Retinal pigment epithelial cell (primary cell): ENCODE measurements at regions not wholly inside any gene's neighbourhood (a gene's known extent, or its start where the extent isn't known, plus 50 kb on each side); places are given as distances from the start of the nearest gene placed in this dataset.
A peak's percentile ranks its signal among the peaks of the same experiment; 100 is the strongest.

ENCODE experiments used
- DNase-seq: peaks from one replicate; pipeline ENCODE4 v3.0.0-alpha.2; 2010; ENCODE audit warnings: low read depth
- H3K4me3 ChIP-seq: 2 replicates; pipeline ENCODE4 v1.5.1; 2011; ENCODE audit warnings: mild to moderate bottlenecking, low read length, control low read depth, moderate library complexity
- CTCF ChIP-seq: conservative IDR thresholded peaks from 2 replicates; pipeline ENCODE4 v1.5.1; 2011; ENCODE audit warnings: low read depth, low read length, control low read depth, inconsistent platforms

DNA sequence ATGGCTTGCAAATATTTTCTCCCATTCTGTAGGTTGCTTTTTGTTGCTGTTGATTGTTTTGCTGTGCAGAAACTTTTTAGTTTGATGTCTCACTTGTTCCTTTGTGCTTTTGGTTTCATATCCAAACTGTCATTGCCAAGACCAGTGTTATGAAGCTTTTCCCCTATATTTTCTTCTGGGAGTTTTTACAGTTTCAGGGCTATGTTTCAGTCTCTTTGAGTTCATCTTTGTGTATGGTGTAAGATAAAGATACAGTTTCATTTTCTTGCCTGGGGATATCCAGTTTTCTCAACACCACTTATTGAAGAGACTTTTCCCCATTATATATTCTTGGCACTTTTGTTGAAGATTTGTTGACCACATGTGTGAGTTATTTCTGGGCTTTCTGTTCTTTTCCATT lies 139.9 kb downstream of the MRPL57 start:
- no peak for TF ChIP-seq CTCF
- no peak overlapping the region for H3K4me3 ChIP-seq
- no peak for DNase-seq

DNA sequence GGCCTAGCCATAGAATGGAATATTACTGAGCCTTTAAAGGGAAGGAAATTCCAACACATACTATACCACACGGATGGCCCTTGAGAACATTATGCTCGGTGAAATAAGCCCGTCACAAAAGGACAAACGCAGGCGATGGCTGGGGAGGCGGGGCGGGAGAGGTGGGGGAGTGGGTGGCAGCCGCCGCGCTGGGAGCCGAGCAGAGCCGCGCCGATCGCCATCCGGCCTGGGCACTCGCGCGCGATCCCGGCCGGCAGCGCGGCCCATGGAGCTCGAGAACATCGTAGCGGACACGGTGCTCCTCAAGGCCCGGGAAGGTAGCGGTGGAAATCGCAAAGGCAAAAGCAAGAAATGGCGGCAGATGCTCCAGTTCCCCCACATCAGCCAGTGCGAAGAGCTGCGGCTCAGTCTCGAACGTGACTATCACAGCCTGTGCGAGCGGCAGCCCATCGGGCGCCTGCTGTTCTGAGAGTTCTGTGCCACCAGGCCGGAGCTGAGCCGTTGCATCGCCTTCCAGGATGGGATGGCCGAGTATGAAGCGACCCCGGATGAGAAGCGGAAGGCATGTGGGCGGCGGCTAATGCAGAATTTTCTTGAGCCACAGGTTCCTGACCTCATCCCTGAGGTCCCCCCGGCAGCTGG lies 140.1 kb downstream of the ZDHHC20 start:
- peak overlapping the region; percentile 48 for H3K4me3 ChIP-seq
- DNase-seq = no peak

DNA sequence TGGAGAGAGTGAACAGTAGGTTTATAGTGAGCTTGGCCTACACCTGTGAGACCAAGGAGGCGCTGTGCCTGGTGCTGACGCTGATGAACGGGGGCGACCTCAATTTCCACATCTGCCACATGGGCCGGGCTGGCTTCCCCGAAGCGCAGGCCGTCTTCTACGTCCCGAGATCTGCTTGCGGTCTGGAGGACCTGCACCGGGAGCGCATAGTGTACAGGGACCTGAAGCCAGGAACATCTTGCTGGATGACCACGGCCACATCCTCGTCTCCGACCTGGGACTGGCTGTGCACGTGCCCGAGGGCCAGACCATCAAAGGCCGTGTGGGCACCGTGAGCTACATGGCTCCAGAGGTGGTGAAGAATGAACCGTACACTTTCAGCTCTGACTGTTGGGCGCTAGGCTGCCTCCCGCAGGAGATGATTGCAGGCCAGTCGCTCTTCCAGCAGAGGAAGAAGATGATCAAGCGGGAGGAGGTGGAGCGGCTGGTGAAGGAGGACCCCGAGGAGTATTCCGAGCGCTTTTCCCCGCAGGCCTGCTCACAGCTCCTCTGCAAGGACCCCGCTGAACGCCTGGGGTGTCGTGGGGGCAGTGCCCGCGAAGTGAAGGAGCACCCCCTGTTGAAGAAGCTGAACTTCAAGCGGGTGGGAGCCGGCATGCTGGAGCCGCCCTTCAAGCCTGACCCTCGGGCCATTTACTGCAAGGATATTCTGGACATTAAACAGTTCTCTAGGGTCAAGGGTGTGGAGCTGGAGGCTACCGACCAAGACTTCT lies 139.0 kb downstream of the ZDHHC20 start:
- DNase-seq = no peak
- no peak for TF ChIP-seq CTCF
- no peak overlapping the region for H3K4me3 ChIP-seq

More for the DNA sequence above, 140.1 kb downstream of the ZDHHC20 start:
- TF ChIP-seq CTCF = no peak

DNA sequence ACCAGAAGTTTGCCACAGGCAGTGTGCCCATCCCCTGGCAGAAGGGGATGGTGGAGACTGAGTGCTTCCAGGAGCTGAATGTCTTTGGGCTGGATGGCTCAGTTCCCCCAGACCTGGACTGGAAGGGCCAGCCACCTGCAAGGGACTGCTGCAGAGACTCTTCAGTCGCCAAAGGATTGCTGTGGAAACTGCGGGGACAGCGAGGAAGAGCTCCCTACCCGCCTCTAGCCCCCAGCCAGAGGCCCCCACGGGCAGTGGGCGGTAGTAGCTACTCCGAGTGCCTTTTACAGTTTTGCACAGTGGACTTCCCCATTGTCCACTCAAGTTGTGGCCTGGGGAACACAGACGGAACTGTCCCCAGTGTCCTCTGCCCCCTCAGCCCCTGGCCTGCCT lies 138.5 kb downstream of the ZDHHC20 start:
- no peak for TF ChIP-seq CTCF
- H3K4me3 ChIP-seq = no peak overlapping the region

DNA sequence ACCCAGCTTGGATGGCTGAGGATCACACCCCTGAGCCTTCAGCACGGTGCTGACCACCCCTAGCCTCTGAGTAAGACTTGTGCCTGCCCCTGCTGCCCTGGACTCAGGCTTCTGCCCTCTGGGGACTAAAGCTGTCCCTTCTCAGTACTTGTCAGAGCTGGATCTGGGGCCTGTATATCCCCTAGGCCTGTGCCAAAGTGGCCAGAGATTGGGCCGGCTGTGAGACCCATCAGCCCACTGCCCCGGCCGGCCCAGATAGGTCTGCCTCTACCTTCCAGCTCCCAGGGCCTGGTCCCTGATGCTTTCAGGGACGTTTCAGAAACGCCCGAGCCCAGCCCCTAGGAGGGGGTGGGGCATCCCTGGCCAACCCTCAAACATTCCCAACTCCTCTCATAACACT lies 137.8 kb downstream of the ZDHHC20 start:
- H3K4me3 ChIP-seq = no peak overlapping the region

More for the DNA sequence above, 138.5 kb downstream of the ZDHHC20 start:
- DNase-seq = no peak

DNA sequence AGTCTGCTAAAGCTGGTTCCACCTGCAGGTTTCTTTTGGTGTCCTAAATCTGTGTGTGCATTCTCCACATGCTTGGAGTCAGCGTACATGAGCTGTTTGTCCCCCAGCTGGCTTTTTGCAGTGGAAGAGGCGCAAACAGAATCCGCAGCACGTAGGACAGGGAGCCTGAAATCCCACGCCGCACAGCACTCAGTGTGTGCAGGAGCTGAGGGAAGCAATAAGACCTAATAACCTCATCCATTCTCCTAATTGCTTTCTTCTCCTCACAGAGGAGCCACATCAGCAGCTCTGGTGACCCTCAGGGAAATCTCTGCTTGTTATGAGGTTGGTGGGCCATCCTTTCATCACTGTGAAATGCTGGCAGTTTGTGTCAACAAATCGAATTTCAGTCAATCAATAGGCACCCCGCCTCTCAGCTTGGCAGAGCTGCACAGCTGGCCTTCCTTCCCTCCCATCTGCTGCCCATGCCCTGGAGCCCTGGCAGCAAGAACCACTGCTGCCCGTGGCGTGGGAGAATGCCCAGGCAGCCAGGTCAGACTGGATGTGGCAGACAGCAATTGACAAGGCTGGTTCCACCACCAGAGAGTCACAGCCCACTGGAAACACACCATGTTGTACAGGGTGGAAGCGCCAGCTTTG lies 136.7 kb downstream of the ZDHHC20 start:
- no peak for DNase-seq
- no peak overlapping the region for H3K4me3 ChIP-seq
- TF ChIP-seq CTCF = no peak

More for the DNA sequence above, 137.8 kb downstream of the ZDHHC20 start:
- no peak for DNase-seq
- no peak for TF ChIP-seq CTCF
